ENCODE measurements at regions not wholly inside any gene's neighbourhood (a gene's known extent, or its start where the extent isn't known, plus 50 kb on each side); places are given as distances from the start of the nearest gene placed in this dataset.
A peak's percentile ranks its signal among the peaks of the same experiment; 100 is the strongest.

- no peak for DNase-seq
- H3K4me1 ChIP-seq (ENCODE audit: control insufficient read depth, insufficient read depth, low read length), result peaks cover 14% of the 10 kb centered on the region
- H3K4me3 ChIP-seq (ENCODE audit: low read length), result no peak overlapping the region
- WGBS (ENCODE audit: insufficient coverage), result 75% methylated on average over 5 of the region's 5 CpGs
- H3K27me3 ChIP-seq (ENCODE audit: control insufficient read depth, insufficient read depth, low read length), result no peaks in the 10 kb centered on the region
- no peaks in the 10 kb centered on the region for H3K36me3 ChIP-seq (ENCODE audit: control insufficient read depth, insufficient read depth, low read length)
- no peaks in the 10 kb centered on the region for H3K9me3 ChIP-seq (replicated peaks; ENCODE audit: control insufficient read depth, low read depth, low read length)
- H3K27ac ChIP-seq (ENCODE audit: low read length), result no peak overlapping the region
Observed at GRCh38 chr2:45184606-45185005, 175.4 kb upstream of the SIX2 start.

DNA sequence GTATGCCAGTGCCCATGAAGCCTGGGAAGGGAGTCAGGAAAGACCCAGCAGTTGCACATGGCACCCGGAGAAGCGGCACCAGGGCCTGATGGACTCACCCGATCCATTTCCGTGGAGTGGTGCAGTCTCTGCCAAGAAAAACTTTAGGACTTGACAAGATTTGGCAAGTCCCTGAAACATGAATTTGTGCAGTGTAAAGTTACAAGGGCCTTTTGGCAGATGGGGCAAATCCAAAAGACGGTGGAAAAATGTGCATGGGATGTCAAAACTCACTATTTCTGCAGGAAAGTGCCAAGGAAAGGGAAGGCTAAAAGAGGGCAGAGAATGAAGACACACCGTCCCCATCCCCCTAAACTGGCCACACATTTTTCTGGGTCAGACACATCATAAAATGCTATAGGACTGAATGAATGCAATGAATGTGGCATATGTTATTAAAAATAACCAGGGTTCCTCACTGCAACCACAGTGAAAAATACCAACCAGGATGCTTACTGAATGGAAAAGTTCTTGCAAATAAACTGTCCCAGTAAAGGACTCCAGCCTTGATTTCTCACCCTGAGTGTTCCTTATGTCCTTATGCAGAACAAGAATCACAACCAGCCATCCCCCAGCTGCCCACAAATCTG, 173.5 kb upstream of the SIX2 start:
- no peaks in the 10 kb centered on the region for H3K9me3 ChIP-seq (replicated peaks; ENCODE audit: control insufficient read depth, low read depth, low read length)
- H3K27me3 ChIP-seq (ENCODE audit: control insufficient read depth, insufficient read depth, low read length), result no peaks in the 10 kb centered on the region
- no peaks in the 10 kb centered on the region for H3K36me3 ChIP-seq (ENCODE audit: control insufficient read depth, insufficient read depth, low read length)
- H3K4me1 ChIP-seq (ENCODE audit: control insufficient read depth, insufficient read depth, low read length), result peaks cover 14% of the 10 kb centered on the region
- DNase-seq, result peak; percentile 74
- no peak overlapping the region for H3K4me3 ChIP-seq (ENCODE audit: low read length)
- no peak overlapping the region for H3K27ac ChIP-seq (ENCODE audit: low read length)
- WGBS (ENCODE audit: insufficient coverage), result 65% methylated on average over 5 of the region's 6 CpGs

GRCh38 chr2:45180779-45181178, 171.5 kb upstream of the SIX2 start:
- DNase-seq, result peak; percentile 31
- H3K9me3 ChIP-seq (replicated peaks; ENCODE audit: control insufficient read depth, low read depth, low read length), result no peaks in the 10 kb centered on the region
- H3K36me3 ChIP-seq (ENCODE audit: control insufficient read depth, insufficient read depth, low read length), result no peaks in the 10 kb centered on the region
- peaks cover 14% of the 10 kb centered on the region for H3K4me1 ChIP-seq (ENCODE audit: control insufficient read depth, insufficient read depth, low read length)
- no peaks in the 10 kb centered on the region for H3K27me3 ChIP-seq (ENCODE audit: control insufficient read depth, insufficient read depth, low read length)
- H3K27ac ChIP-seq (ENCODE audit: low read length), result no peak overlapping the region
- H3K4me3 ChIP-seq (ENCODE audit: low read length), result no peak overlapping the region

DNA sequence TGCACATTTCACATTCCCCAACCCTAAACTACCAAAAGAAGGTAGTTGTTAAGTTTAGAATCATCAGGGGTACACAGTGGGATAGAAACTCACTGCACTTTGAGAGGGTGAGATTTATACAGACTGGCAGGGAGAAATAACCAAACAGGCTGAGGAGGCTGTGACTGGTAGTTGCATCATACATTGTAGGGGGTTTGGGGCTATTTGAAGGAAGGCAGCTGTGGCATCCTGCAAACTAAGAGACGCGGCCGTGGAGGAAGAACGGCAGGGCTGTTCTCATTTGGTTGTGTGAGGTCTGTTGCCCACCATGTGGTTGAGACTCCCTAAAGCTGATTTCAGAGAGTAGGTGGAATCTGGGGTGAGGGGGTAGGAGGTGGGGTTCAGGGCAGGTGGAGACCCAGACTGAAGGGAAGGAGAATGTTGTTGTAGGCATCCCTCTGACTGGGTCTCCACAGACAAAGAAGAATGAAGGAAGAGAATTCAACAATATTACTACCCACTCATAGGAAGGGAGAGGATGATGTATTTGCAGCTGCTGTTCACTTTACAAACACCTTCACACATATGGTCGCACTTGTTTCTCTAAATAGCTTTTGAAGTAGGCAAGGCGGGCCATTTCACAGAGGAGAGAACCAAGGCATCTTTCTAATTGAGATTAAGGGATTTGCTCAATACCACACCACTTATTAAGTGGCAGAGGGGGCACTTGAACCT, 170.9 kb upstream of the SIX2 start:
- H3K27me3 ChIP-seq (ENCODE audit: control insufficient read depth, insufficient read depth, low read length), result no peaks in the 10 kb centered on the region
- no peak overlapping the region for H3K27ac ChIP-seq (ENCODE audit: low read length)
- 64% methylated on average over 4 of the region's 6 CpGs for WGBS (ENCODE audit: insufficient coverage)
- no peaks in the 10 kb centered on the region for H3K9me3 ChIP-seq (replicated peaks; ENCODE audit: control insufficient read depth, low read depth, low read length)
- peaks cover 14% of the 10 kb centered on the region for H3K4me1 ChIP-seq (ENCODE audit: control insufficient read depth, insufficient read depth, low read length)
- H3K36me3 ChIP-seq (ENCODE audit: control insufficient read depth, insufficient read depth, low read length), result no peaks in the 10 kb centered on the region
- DNase-seq, result no peak
- no peak overlapping the region for H3K4me3 ChIP-seq (ENCODE audit: low read length)

DNA sequence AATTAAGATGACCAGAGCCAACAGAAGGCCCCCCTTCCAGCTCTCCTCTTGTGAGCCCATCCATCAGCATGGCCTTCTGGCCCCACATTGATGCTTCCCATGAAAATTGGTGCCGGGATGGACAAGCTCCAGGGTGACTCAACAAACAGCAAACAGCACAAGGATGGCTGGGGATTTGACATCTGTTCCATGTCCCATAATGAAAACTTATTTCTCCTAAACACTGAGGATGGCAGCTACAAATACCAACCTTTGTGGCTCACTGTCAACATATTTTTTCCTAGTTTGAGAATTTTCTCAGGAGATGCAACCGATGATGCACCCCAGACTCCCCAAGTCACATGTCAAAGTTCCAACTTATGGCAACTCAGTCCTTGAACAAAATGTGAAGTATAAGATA, 169.6 kb upstream of the SIX2 start:
- Histone ChIP-seq H3K27me3 (ENCODE audit: control insufficient read depth, insufficient read depth, low read length) (no peaks in the 10 kb centered on the region), H3K4me3 (ENCODE audit: low read length) (no peak overlapping the region), H3K4me1 (ENCODE audit: control insufficient read depth, insufficient read depth, low read length) (peaks cover 14% of the 10 kb centered on the region), H3K9me3 (replicated peaks; ENCODE audit: control insufficient read depth, low read depth, low read length) (no peaks in the 10 kb centered on the region), H3K36me3 (ENCODE audit: control insufficient read depth, insufficient read depth, low read length) (no peaks in the 10 kb centered on the region), H3K27ac (ENCODE audit: low read length) (no peak overlapping the region)
- WGBS (ENCODE audit: insufficient coverage), result 83% methylated on average over 1 of the region's 2 CpGs
- DNase-seq, result no peak

- H3K27me3 ChIP-seq (ENCODE audit: control insufficient read depth, insufficient read depth, low read length), result no peaks in the 10 kb centered on the region
- no peaks in the 10 kb centered on the region for H3K9me3 ChIP-seq (replicated peaks; ENCODE audit: control insufficient read depth, low read depth, low read length)
- no peak for DNase-seq
- peaks cover 13% of the 10 kb centered on the region for H3K4me1 ChIP-seq (ENCODE audit: control insufficient read depth, insufficient read depth, low read length)
- H3K27ac ChIP-seq (ENCODE audit: low read length), result no peak overlapping the region
- H3K4me3 ChIP-seq (ENCODE audit: low read length), result no peak overlapping the region
- WGBS (ENCODE audit: insufficient coverage), result 60% methylated on average over 1 of the region's 1 CpG
- H3K36me3 ChIP-seq (ENCODE audit: control insufficient read depth, insufficient read depth, low read length), result no peaks in the 10 kb centered on the region
Observed at GRCh38 chr2:45178359-45178758, 169.1 kb upstream of the SIX2 start.

GRCh38 chr2:45177870-45178269, 168.6 kb upstream of the SIX2 start:
- Histone ChIP-seq H3K4me1 (ENCODE audit: control insufficient read depth, insufficient read depth, low read length) (peaks cover 9% of the 10 kb centered on the region), H3K9me3 (replicated peaks; ENCODE audit: control insufficient read depth, low read depth, low read length) (no peaks in the 10 kb centered on the region), H3K27ac (ENCODE audit: low read length) (no peak overlapping the region), H3K4me3 (ENCODE audit: low read length) (no peak overlapping the region), H3K27me3 (ENCODE audit: control insufficient read depth, insufficient read depth, low read length) (no peaks in the 10 kb centered on the region), H3K36me3 (ENCODE audit: control insufficient read depth, insufficient read depth, low read length) (no peaks in the 10 kb centered on the region)
- no peak for DNase-seq
- 77% methylated on average over 3 of the region's 9 CpGs for WGBS (ENCODE audit: insufficient coverage)

GRCh38 chr2:45176390-45176789, 167.1 kb upstream of the SIX2 start:
- peaks cover 3% of the 10 kb centered on the region for H3K4me1 ChIP-seq (ENCODE audit: control insufficient read depth, insufficient read depth, low read length)
- H3K27me3 ChIP-seq (ENCODE audit: control insufficient read depth, insufficient read depth, low read length), result peaks cover 3% of the 10 kb centered on the region
- H3K4me3 ChIP-seq (ENCODE audit: low read length), result no peak overlapping the region
- H3K36me3 ChIP-seq (ENCODE audit: control insufficient read depth, insufficient read depth, low read length), result no peaks in the 10 kb centered on the region
- DNase-seq, result no peak
- no peak overlapping the region for H3K27ac ChIP-seq (ENCODE audit: low read length)
- H3K9me3 ChIP-seq (replicated peaks; ENCODE audit: control insufficient read depth, low read depth, low read length), result no peaks in the 10 kb centered on the region

DNA sequence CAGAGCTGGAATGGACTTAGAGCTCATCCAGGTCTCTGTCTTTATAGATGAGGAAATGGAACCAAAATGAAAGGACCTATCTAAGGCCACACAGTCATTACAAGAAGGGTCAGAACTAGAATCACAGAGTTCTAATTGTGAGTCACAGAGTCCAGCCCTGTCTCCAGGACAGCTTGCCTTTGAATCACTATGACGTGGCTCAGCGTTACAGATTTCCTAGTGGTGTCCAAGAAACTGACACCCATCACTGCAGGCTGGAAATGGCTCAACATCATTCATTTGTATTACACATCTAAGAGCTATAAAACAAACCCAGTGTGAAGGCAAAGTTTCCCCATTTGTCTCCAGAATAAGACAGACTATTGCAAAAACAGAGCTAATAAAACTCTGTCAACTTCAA, 164.3 kb upstream of the SIX2 start:
- WGBS (ENCODE audit: insufficient coverage), result 44% methylated on average over 2 of the region's 2 CpGs

DNA sequence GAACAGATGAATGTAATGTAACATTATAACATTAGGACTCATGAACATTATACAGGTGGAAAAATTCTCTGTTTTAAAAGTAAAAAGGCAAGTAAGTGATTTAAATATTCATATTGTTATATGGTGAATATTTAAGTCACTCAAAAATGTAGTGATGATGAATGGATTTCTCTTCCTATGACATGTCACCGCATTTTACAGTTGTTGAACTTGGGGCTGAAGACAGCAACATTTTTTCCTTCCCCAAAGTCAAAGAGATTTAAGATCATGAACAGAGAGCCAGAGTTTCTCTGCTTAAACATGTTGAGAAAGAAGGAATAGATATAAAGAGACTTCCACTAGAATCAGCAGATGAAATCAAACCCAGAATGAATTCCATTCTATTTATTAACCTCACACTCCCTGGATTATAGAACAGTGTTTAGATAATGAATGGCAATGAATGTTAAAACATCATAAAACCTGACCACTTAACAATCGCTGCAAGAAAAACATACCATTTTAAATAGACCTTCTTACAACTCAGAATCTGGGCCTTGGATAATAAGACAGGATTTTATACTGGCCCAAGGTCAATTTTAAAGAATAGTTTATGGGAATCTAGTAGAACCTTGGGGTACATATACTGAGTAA, 163.6 kb upstream of the SIX2 start:
- no CpG with 5 or more reads among the region's 2 CpGs for WGBS (ENCODE audit: insufficient coverage)
- peaks cover 33% of the 10 kb centered on the region for H3K27me3 ChIP-seq (ENCODE audit: control insufficient read depth, insufficient read depth, low read length)

More for the DNA sequence above, 164.3 kb upstream of the SIX2 start:
- no peaks in the 10 kb centered on the region for H3K9me3 ChIP-seq (replicated peaks; ENCODE audit: control insufficient read depth, low read depth, low read length)
- H3K27ac ChIP-seq (ENCODE audit: low read length), result no peak overlapping the region
- H3K4me1 ChIP-seq (ENCODE audit: control insufficient read depth, insufficient read depth, low read length), result peaks cover 14% of the 10 kb centered on the region
- no peak overlapping the region for H3K4me3 ChIP-seq (ENCODE audit: low read length)
- peaks cover 30% of the 10 kb centered on the region for H3K27me3 ChIP-seq (ENCODE audit: control insufficient read depth, insufficient read depth, low read length)
- no peaks in the 10 kb centered on the region for H3K36me3 ChIP-seq (ENCODE audit: control insufficient read depth, insufficient read depth, low read length)
- DNase-seq, result no peak

More for the DNA sequence above, 163.6 kb upstream of the SIX2 start:
- H3K4me3 ChIP-seq (ENCODE audit: low read length), result no peak overlapping the region
- peaks cover 16% of the 10 kb centered on the region for H3K4me1 ChIP-seq (ENCODE audit: control insufficient read depth, insufficient read depth, low read length)
- no peaks in the 10 kb centered on the region for H3K36me3 ChIP-seq (ENCODE audit: control insufficient read depth, insufficient read depth, low read length)
- no peak for DNase-seq
- peak overlapping the region; percentile 56 for H3K27ac ChIP-seq (ENCODE audit: low read length)
- H3K9me3 ChIP-seq (replicated peaks; ENCODE audit: control insufficient read depth, low read depth, low read length), result no peaks in the 10 kb centered on the region

Measured in muscle of leg (tissue), 3 donors.